HEK293 (cell line): ENCODE measurements at regions not wholly inside any gene's neighbourhood (a gene's known extent, or its start where the extent isn't known, plus 50 kb on each side); places are given as distances from the start of the nearest gene placed in this dataset.

Source experiments
- CTCF ChIA-PET: fragments of 350-600 bp; formaldehyde crosslinking; extraction: SDS; loops from one replicate; lab custom pipeline; 2021; ENCODE audit warnings: antibody characterized with exemption; lab: Yijun Ruan, JAX
- POLR2A ChIA-PET: fragments of 300-600 bp; formaldehyde crosslinking; extraction: SDS; loops from one replicate; lab custom pipeline; 2020; ENCODE audit warnings: antibody characterized with exemption, inconsistent platforms; lab: Yijun Ruan, JAX
- H3K27ac ChIP-seq: fragments of 200-500 bp; sonication (Bioruptor generic); 2 replicates; pipeline ENCODE4 v1.5.1; 2014; ENCODE audit warnings: low read depth, low read length, control low read depth, inconsistent platforms; ENCODE audit errors: extremely low read depth
- H3K36me3 ChIP-seq, 2 experiments: fragments of 200-500 bp in 1 of 2; sonication (Bioruptor generic) in 1 of 2; 1 replicate in 1 of 2; 2 replicates in 1 of 2; pipeline ENCODE4 v1.5.1; 2014 to 2017; ENCODE audit warnings: inconsistent platforms in 2 of 2, low read length in 2 of 2; ENCODE audit not compliant: control insufficient read depth in 2 of 2, insufficient read depth in 1 of 2
- H3K4me1 ChIP-seq: fragments of 200-500 bp; sonication (Bioruptor generic); 2 replicates; pipeline ENCODE4 v1.5.1; 2014; ENCODE audit warnings: mild to moderate bottlenecking, low read length, inconsistent platforms; ENCODE audit not compliant: control insufficient read depth, insufficient read depth
- H3K4me3 ChIP-seq: 2 replicates; pipeline ENCODE4 v1.5.1; 2011; ENCODE audit warnings: low read depth, mild to moderate bottlenecking, control low read depth, low read length, moderate library complexity
- H3K9me3 ChIP-seq: fragments of 200-500 bp; sonication (Bioruptor generic); 2 replicates; pipeline ENCODE4 v1.5.1; 2014; ENCODE audit warnings: low read depth, low read length, inconsistent platforms; ENCODE audit not compliant: control insufficient read depth, insufficient read depth
- BCL11B ChIP-seq: fragments of 450-650 bp; formaldehyde crosslinking; IDR thresholded peaks from 2 replicates; pipeline ENCODE4 v1.5.1; 2016; ENCODE audit warnings: low read depth, missing biosample characterization, missing genetic modification characterization
- EGR2 ChIP-seq: fragments of 450-650 bp; formaldehyde crosslinking; IDR thresholded peaks from 2 replicates; pipeline ENCODE4 v1.5.1; 2016; ENCODE audit warnings: low read depth, missing biosample characterization, missing genetic modification characterization
- GLI4 ChIP-seq: fragments of 450-650 bp; formaldehyde crosslinking; IDR thresholded peaks from 2 replicates; pipeline ENCODE4 v1.5.1; 2016; ENCODE audit warnings: missing biosample characterization, missing genetic modification characterization
- GLIS2 ChIP-seq: fragments of 450-650 bp; formaldehyde crosslinking; IDR thresholded peaks from 2 replicates; pipeline ENCODE4 v1.5.1; 2016; ENCODE audit warnings: missing biosample characterization, missing genetic modification characterization
- HOXA7 ChIP-seq: sonication (generic); formaldehyde crosslinking; IDR thresholded peaks from 2 replicates; pipeline ENCODE4 v1.8.1; 2022; ENCODE audit warnings: missing genetic modification reagents, borderline replicate concordance
- IKZF3 ChIP-seq: fragments of 450-650 bp; IDR thresholded peaks from 2 replicates; pipeline ENCODE4 v1.5.0; 2018; ENCODE audit warnings: missing biosample characterization, mild to moderate bottlenecking, missing genetic modification characterization, moderate library complexity
- KLF17 ChIP-seq: fragments of 450-650 bp; formaldehyde crosslinking; IDR thresholded peaks from 2 replicates; pipeline ENCODE4 v1.5.1; 2016; ENCODE audit warnings: missing biosample characterization, missing genetic modification characterization
- KLF7 ChIP-seq: fragments of 450-650 bp; formaldehyde crosslinking; IDR thresholded peaks from 2 replicates; pipeline ENCODE4 v1.5.1; 2016; ENCODE audit warnings: missing biosample characterization, missing genetic modification characterization, borderline replicate concordance
- SCRT2 ChIP-seq: fragments of 450-650 bp; formaldehyde crosslinking; IDR thresholded peaks from 2 replicates; pipeline ENCODE4 v1.5.1; 2016; ENCODE audit warnings: missing biosample characterization, missing genetic modification characterization
- SETDB1 ChIP-seq: IDR thresholded peaks from one replicate; pipeline ENCODE4 v1.6.1; 2017; ENCODE audit warnings: mild to moderate bottlenecking, low read length, moderate library complexity, mixed read lengths; ENCODE audit not compliant: insufficient read length
- TCF7L2 ChIP-seq: IDR thresholded peaks from 2 replicates; pipeline ENCODE4 v1.6.1; 2011; ENCODE audit warnings: low read depth, mild to moderate bottlenecking, inconsistent platforms, low read length, moderate library complexity, borderline replicate concordance
- ZBTB1 ChIP-seq: fragments of 450-650 bp; formaldehyde crosslinking; IDR thresholded peaks from 2 replicates; pipeline ENCODE4 v1.5.1; 2016; ENCODE audit warnings: missing biosample characterization, missing genetic modification characterization
- ZBTB11 ChIP-seq: fragments of 450-650 bp; formaldehyde crosslinking; conservative IDR thresholded peaks from 2 replicates; pipeline ENCODE4 v1.5.1; 2016; ENCODE audit warnings: low read depth, missing biosample characterization, missing genetic modification characterization
- ZBTB21 ChIP-seq: fragments of 450-650 bp; formaldehyde crosslinking; IDR thresholded peaks from 2 replicates; pipeline ENCODE4 v1.5.1; 2017; ENCODE audit warnings: missing biosample characterization, missing genetic modification characterization
- ZEB2 ChIP-seq: fragments of 450-650 bp; formaldehyde crosslinking; IDR thresholded peaks from 2 replicates; pipeline ENCODE4 v1.5.1; 2016; ENCODE audit warnings: missing biosample characterization, missing genetic modification characterization
- ZNF202 ChIP-seq: fragments of 450-650 bp; formaldehyde crosslinking; IDR thresholded peaks from 2 replicates; pipeline ENCODE4 v1.5.1; 2016; ENCODE audit warnings: missing biosample characterization, missing genetic modification characterization, borderline replicate concordance
- ZNF221 ChIP-seq: fragments of 450-650 bp; formaldehyde crosslinking; IDR thresholded peaks from 2 replicates; pipeline ENCODE4 v1.5.1; 2017; ENCODE audit warnings: missing biosample characterization, missing genetic modification characterization, borderline replicate concordance
- ZNF394 ChIP-seq: fragments of 450-650 bp; formaldehyde crosslinking; IDR thresholded peaks from 2 replicates; pipeline ENCODE4 v1.5.1; 2016; ENCODE audit warnings: missing biosample characterization, missing genetic modification characterization, mild to moderate bottlenecking, moderate library complexity, borderline replicate concordance
- ZNF449 ChIP-seq: fragments of 450-650 bp; formaldehyde crosslinking; IDR thresholded peaks from 2 replicates; pipeline ENCODE4 v1.5.1; 2017; ENCODE audit warnings: missing biosample characterization, mild to moderate bottlenecking, missing genetic modification characterization, moderate library complexity
- ZNF473 ChIP-seq: fragments of 450-650 bp; formaldehyde crosslinking; IDR thresholded peaks from 2 replicates; pipeline ENCODE4 v1.5.1; 2017; ENCODE audit warnings: missing biosample characterization, missing genetic modification characterization
- ZNF600 ChIP-seq: fragments of 450-650 bp; formaldehyde crosslinking; IDR thresholded peaks from 2 replicates; pipeline ENCODE4 v1.5.1; 2016; ENCODE audit warnings: missing biosample characterization, missing genetic modification characterization
- ZNF830 ChIP-seq: fragments of 450-650 bp; IDR thresholded peaks from 2 replicates; pipeline ENCODE4 v1.5.0; 2018; ENCODE audit warnings: missing biosample characterization, missing genetic modification characterization, low read depth, mild to moderate bottlenecking, moderate library complexity
- ZSCAN23 ChIP-seq: fragments of 450-650 bp; formaldehyde crosslinking; IDR thresholded peaks from 2 replicates; pipeline ENCODE4 v1.5.1; 2016; ENCODE audit warnings: missing biosample characterization, missing genetic modification characterization
- ZSCAN30 ChIP-seq: fragments of 450-650 bp; IDR thresholded peaks from 2 replicates; pipeline ENCODE4 v1.5.1; 2018; ENCODE audit warnings: missing biosample characterization, mild to moderate bottlenecking, missing genetic modification characterization, moderate library complexity
- TF ChIP-seq, protein P1 (sequence below): fragments of 450-650 bp; formaldehyde crosslinking; IDR thresholded peaks from 2 replicates; pipeline ENCODE4 v1.5.1; 2016; ENCODE audit warnings: missing biosample characterization, missing genetic modification characterization
- TF ChIP-seq, protein P2 (sequence below): sonication (generic); formaldehyde crosslinking; IDR thresholded peaks from 2 replicates; pipeline ENCODE4 v1.8.1; 2022; ENCODE audit warnings: mild to moderate bottlenecking, moderate library complexity, missing genetic modification reagents
- TF ChIP-seq, protein P3 (sequence below): fragments of 450-650 bp; formaldehyde crosslinking; IDR thresholded peaks from 2 replicates; pipeline ENCODE4; 2016; ENCODE audit warnings: missing biosample characterization, missing genetic modification characterization

GRCh38 chr7:119890631-119891030, 382.3 kb upstream of the KCND2 start:
- CTCF ChIA-PET: no interaction called here
- no peaks in the 10 kb centered on the region for H3K9me3 ChIP-seq
- POLR2A ChIA-PET: no interaction called here
- no peaks in the 10 kb centered on the region for H3K36me3 ChIP-seq
- TF ChIP-seq ZSCAN30 (tag by site-specific recombination) (no peak), GLIS2 (tag by site-specific recombination) (no peak), KLF7 (tag by site-specific recombination) (no peak), ZEB2 (tag by site-specific recombination) (no peak), ZBTB21 (tag by site-specific recombination) (no peak), GLI4 (tag by site-specific recombination) (no peak), EGR2 (no peak), ZNF830 (tag by site-specific recombination) (no peak), BCL11B (tag by site-specific recombination) (no peak), IKZF3 (no peak)
- TF ChIP-seq, protein P1, sequence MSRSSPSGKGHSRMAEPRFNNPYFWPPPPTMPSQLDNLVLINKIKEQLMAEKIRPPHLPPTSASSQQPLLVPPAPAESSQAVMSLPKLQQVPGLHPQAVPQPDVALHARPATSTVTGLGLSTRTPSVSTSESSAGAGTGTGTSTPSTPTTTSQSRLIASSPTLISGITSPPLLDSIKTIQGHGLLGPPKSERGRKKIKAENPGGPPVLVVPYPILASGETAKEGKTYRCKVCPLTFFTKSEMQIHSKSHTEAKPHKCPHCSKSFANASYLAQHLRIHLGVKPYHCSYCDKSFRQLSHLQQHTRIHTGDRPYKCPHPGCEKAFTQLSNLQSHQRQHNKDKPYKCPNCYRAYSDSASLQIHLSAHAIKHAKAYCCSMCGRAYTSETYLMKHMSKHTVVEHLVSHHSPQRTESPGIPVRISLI (tag by site-specific recombination): no peak
- H3K4me1 ChIP-seq: no peaks in the 10 kb centered on the region
- no peak overlapping the region for H3K4me3 ChIP-seq
- H3K27ac ChIP-seq: no peak overlapping the region

- Histone ChIP-seq H3K4me3 (no peak overlapping the region), H3K36me3 (no peaks in the 10 kb centered on the region), H3K4me1 (no peaks in the 10 kb centered on the region), H3K27ac (no peak overlapping the region), H3K9me3 (no peaks in the 10 kb centered on the region)
- ChIA-PET CTCF (no interaction called here), POLR2A (no interaction called here)
- TF ChIP-seq EGR2 (no peak), TCF7L2 (no peak), ZEB2 (tag by site-specific recombination) (no peak), ZNF449 (tag by site-specific recombination) (no peak), ZNF221 (tag by site-specific recombination) (no peak), ZNF202 (tag by site-specific recombination) (no peak), ZNF600 (tag by site-specific recombination) (no peak), ZBTB1 (tag by site-specific recombination) (no peak), ZSCAN23 (tag by site-specific recombination) (no peak), SCRT2 (tag by site-specific recombination) (no peak), SETDB1 (no peak), ZNF473 (tag by site-specific recombination) (no peak), HOXA7 (CRISPR knock-in tag) (no peak), KLF17 (no peak), ZNF394 (no peak), ZBTB11 (tag by site-specific recombination) (no peak)
- TF ChIP-seq, protein P2, sequence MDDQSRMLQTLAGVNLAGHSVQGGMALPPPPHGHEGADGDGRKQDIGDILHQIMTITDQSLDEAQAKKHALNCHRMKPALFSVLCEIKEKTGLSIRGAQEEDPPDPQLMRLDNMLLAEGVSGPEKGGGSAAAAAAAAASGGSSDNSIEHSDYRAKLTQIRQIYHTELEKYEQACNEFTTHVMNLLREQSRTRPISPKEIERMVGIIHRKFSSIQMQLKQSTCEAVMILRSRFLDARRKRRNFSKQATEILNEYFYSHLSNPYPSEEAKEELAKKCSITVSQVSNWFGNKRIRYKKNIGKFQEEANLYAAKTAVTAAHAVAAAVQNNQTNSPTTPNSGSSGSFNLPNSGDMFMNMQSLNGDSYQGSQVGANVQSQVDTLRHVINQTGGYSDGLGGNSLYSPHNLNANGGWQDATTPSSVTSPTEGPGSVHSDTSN (CRISPR knock-in tag): no peak
- TF ChIP-seq, protein P3, sequence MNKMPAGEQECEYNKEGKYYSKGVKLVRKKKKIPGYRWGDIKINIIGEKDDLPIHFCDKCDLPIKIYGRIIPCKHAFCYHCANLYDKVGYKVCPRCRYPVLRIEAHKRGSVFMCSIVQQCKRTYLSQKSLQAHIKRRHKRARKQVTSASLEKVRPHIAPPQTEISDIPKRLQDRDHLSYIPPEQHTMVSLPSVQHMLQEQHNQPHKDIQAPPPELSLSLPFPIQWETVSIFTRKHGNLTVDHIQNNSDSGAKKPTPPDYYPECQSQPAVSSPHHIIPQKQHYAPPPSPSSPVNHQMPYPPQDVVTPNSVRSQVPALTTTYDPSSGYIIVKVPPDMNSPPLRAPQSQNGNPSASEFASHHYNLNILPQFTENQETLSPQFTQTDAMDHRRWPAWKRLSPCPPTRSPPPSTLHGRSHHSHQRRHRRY (tag by site-specific recombination): no peak
These were observed 377.7 kb upstream of the KCND2 start for GRCh38 chr7:119895320-119895719.
